ENCODE measurements at regions not wholly inside any gene's neighbourhood (a gene's known extent, or its start where the extent isn't known, plus 50 kb on each side); places are given as distances from the start of the nearest gene placed in this dataset.

DNA sequence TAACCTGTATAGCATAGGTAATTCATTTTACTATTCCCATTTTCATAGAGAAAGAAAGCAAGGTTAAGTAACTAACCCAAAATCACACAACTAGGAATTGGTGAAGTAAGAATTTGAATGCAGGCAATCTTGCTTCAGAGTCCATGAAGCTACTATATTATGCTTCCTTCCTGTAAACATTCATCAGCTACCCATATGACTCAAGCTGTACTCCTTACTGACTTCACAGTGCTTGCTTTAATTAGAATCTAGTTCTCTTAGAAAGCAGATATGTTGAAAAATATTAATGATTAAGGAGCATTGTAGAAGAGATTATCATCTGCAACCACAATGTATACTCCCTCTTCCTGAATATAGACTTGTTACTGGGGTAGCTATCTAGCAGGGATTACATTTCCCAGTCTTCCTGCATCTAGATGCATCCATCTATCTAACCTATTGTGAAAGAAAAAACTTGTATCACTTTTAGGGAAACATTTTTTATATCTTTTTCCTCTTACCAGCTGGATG is 961.6 kb upstream of the CHAC2 start:
- DNase-seq: no peak

DNA sequence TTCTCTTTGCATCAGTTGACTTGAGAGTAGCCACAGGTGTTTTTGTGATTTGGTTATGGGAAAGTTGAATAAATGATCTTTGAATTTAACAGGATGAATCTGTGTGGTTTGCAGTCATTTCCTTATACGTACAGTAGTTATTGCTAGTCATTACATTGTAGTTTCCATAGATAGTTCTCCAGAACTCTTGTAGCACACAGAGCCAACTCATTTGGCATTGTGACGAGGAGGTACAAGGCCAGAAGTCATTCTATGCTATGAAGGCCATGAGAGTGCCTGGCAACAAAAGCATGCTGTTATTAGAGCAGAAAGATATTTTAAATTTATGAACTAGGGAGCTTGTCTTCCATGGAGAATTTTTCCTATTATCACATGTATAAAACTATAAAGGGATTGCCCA is 973.0 kb upstream of the CHAC2 start:
- DNase-seq: no peak

DNA sequence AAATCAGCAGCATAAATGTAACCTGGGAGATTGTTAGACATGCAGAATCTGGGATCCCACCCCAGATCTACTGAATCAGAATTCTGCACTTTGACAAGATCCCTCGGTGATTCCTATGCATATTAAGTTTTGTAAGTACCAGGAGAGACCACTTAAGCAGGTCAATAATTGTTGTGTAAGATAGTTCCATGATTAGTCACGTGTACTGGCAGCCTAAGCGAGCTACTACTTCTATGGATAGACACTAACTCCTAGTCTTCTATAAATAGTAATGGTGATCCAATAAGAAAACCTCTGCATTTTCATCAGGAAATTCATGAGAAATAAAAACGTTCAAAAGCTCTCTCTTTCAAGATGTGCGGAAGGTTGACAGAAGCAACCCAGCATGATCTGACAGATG is 988.2 kb upstream of the CHAC2 start:
- no peak for DNase-seq

DNA sequence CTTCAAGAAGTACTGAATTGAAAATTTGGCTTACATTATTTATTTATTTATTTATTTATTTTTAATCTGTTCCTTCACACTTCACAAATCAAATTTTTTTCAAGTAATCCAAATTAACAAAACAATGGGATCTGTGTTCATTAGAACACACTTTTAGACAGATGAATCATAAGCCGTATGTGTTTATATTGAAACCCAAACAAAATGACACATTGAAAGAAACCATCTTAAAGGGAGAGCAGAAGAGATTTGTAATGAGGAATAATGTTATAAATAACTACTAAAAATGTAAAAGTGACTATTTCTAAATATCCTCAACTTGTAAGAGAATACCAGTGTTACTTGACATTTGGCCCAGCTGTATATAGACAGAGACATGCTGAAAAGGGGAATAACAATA is 991.0 kb upstream of the CHAC2 start:
- no peak for DNase-seq

GRCh38 chr2:52775674-52776073 is 991.9 kb upstream of the CHAC2 start:
- DNase-seq: no peak

GRCh38 chr2:52765735-52766134 is 1001.9 kb upstream of the CHAC2 start:
- DNase-seq: no peak

DNA sequence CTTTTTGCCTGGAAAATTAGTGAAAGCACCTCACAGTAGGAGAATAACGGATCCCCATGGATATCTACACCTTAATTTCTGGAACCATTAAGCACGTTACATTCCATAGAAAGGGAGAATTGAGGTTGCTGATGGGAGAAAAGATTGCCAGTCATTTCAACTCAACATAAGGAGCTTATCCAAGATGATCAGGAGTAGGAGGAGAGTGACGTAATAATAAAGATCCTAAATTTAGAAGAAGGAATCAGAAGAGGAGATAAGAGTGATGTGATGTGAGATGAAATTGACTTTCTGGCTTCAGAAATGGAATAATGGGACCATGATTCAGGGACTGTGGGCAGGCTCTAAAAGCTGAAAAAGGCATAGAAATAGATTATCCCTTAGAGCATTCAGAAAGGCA is 1017.8 kb upstream of the CHAC2 start:
- no peak for DNase-seq

- no peak for DNase-seq
Observed at GRCh38 chr2:52745144-52745543, 1022.5 kb upstream of the CHAC2 start.

GRCh38 chr2:52732849-52733395 is 1034.7 kb upstream of the CHAC2 start:
- DNase-seq: no peak

DNA sequence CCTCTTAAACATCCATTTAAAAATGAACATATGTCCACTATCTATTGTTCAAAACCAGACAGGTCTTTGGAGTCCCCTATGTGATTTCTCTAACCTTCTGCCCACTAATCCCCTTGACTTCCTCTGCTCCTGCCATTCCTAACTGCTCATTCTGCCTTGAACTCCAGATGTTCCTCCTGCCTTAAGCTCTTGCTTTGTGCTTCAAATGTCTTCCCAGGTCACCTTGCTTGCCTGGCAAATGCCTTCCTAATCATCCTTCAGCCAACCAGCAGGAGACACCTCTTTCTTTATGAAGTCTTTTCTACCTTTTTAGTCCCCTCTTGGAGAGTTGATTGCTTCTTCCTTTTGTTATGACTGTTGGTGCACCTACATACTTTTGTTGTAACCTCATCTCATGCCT is 1043.0 kb upstream of the CHAC2 start:
- no peak for DNase-seq

DNA sequence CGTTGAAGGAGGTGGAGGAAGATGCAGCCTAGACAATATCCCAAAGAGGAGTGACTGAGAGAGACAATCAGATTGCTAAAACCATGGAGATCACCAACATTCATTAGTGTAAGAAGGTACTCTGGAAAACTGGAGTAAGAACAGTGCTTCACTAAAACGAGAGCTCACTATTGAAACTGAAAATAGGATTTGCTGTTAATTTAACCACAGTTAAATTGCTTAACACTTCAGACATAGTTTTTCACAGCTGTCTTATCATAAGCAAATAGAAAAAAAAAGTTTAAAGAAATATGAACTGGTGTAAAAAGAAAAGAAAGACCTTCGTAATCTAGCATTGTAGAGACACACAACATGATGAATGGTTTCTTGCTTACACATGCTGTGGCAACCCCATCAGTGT is 1049.8 kb upstream of the CHAC2 start:
- no peak for DNase-seq

DNA sequence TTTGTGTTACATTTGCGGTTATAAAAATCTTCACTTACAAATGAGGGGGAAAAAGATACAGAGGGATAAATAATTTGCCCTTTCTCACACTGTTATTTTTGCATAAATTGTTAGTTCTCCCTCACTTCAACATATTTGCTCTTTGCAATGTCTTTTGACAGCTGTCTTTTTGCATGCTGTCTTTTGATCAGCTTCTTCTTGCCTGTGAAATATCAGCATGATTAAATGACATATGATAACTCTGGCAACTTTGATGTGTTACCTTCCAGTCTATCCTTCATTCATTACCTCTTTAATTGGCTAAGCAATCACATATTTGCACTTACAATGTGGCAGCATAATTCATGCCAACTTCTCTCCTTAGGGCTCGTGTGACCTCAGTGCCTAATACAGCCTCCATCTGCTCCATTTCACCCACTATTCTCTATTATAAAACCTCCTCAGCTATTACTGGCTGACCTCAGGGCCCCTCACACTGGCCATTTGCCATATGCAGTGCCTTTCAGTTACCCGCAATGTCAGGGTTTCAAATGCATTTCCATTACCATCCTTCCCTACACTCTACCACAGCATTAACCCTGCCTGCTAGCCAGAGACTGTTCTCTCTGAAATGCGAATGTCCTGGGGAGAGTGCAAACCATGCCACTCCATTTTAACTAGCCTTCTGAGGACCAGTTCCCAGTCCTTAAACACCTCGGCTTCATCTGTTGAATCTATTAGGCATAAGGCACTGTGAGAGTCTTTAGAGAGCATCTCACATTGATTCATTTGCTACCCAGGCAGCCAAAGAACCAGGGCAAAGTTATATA is 1056.6 kb upstream of the CHAC2 start:
- DNase-seq: no peak

DNA sequence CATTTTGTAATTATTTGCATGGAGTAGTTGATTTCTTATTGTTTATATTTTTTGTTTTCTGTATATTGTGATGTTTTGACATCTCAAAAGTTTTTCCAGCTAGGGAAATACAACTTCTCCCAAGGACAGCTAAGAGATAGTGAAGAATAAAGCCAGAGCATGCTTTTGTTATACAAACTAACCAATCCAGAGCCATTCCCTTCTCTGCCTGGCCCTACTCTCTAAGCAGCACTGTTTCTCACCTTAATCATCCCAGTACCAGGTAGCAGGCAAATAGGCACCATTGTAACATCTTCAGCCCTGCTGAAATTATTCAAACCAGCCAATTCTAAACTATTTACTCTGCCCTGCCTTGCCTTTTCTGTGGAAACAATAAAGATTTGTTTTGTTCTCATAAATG is 1063.4 kb upstream of the CHAC2 start:
- no peak for DNase-seq

- no peak for DNase-seq
Observed at GRCh38 chr2:52703004-52703403, 1064.6 kb upstream of the CHAC2 start.

GRCh38 chr2:52698408-52698807 is 1069.2 kb upstream of the CHAC2 start:
- DNase-seq: no peak

DNA sequence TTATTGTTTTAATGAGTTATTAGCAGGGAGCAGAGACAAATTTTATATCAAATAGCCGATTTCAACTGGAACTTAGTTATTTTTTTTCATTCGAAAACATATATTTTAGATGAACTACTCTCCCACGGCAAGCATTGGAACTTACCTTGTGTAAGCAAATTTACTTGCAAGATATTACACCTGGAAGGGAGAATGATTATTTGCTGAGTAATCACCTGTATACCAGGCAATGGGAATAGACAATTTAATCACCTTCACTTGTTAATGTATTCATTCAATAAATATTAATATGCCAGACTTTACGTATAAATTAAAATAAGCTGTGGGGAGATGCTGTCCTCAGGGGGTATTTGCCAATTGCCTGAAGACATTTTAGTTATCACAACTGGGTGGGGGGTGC is 1069.9 kb upstream of the CHAC2 start:
- DNase-seq: no peak

- DNase-seq: no peak
Observed at GRCh38 chr2:52695731-52696130, 1071.9 kb upstream of the CHAC2 start.

GRCh38 chr2:52686935-52687334 is 1080.7 kb upstream of the CHAC2 start:
- no peak for DNase-seq

GRCh38 chr2:52676056-52676455 is 1091.5 kb upstream of the CHAC2 start:
- no peak for DNase-seq

- no peak for DNase-seq
Observed at GRCh38 chr2:52668724-52669123, 1098.9 kb upstream of the CHAC2 start.

- DNase-seq: no peak
Observed at GRCh38 chr2:52659546-52659945, 1108.1 kb upstream of the CHAC2 start.

DNA sequence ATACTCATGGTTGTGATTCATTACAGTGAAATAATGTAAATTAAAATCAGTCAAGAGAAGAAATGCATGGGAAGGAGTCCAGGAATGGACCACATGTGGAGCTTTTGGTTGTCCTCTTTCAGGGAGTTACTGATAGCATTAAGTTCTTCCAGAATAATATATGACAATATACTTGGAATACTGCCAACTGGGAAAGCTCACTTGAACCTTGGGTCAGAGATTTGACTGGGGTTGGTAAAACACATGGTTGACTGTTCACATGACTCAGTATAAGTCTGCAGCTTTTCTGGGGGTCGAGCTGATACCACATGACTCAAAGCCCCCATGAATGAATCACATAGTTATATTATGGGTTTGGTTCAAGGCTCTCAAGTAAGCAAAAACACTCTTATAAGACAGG is 1109.0 kb upstream of the CHAC2 start:
- no peak for DNase-seq

DNA sequence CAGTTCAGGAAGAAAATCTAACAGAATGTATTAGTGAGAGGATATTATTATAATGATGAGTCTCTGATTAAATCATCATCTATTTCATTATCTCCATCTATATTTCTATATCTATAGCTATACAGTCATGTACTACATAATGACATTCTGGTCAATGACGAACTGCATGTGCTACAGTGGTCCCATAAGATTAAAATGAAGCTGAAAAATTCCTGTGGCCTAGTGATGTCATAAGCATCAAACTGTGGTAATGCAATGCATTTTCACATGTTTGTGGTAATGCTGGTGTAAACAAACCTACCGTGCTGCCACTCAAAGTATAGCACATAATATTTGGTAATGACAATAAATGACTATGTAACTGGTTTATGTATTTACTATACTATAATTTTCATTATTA is 1127.9 kb upstream of the CHAC2 start:
- no peak for DNase-seq

- DNase-seq: no peak
Observed at GRCh38 chr2:52632543-52632942, 1135.1 kb upstream of the CHAC2 start.

DNA sequence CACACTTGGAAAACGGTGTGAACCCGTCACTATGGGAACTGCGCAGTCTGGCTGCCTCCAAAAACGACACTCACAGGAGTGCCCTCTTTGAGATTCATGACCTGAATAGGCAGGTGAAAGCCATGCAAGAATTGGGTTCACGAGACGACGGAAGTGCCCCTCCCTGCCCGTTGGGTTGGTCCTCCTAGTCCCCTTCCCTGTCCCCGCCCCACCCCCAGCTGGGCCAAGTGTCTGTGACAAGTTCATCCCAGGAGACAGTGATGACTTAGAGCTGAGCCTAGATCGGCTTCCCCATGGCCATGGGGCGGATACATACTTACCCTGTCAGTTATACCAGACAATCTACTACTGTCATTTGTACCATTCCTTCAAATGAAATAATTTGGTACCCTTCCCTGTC is 1137.7 kb upstream of the CHAC2 start:
- DNase-seq: no peak
